ENCODE measurements at regions not wholly inside any gene's neighbourhood (a gene's known extent, or its start where the extent isn't known, plus 50 kb on each side); places are given as distances from the start of the nearest gene placed in this dataset.
"Not testable (repeated sequence)": the region's sequence is repeated elsewhere in the genome, so short reads cannot be mapped to it uniquely, and the experiment has no call there.

GRCh38 chr6:121890307-121890910 lies 455.0 kb downstream of the GJA1 start:
- Histone ChIP-seq H3K9me3 (replicated peaks; ENCODE audit: control insufficient read depth, insufficient read depth, low read length) (no peaks in the 10 kb centered on the region), H3K9ac (ENCODE audit: control insufficient read depth, insufficient read depth, low read length) (no peak overlapping the region), H3K36me3 (ENCODE audit: control insufficient read depth in 2 of 2, insufficient read depth in 2 of 2, low read length in 1 of 2) (no peaks in the 10 kb centered on the region), H3K4me1 (ENCODE audit: control insufficient read depth, insufficient read depth, low read length) (no peaks in the 10 kb centered on the region), H2AFZ (ENCODE audit: control insufficient read depth, low read depth, low read length) (no peak overlapping the region), H3K4me3 (no peak overlapping the region), H3K79me2 (ENCODE audit: control insufficient read depth, insufficient read depth, low read length) (no peaks in the 10 kb centered on the region), H4K20me1 (ENCODE audit: control insufficient read depth, insufficient read depth) (no peaks in the 10 kb centered on the region), H3K27ac (ENCODE audit: control insufficient read depth, insufficient read depth) (no peak overlapping the region), H3K4me2 (ENCODE audit: control insufficient read depth, insufficient read depth) (no peak overlapping the region), H3K27me3 (replicated peaks in 1 of 2; ENCODE audit: control insufficient read depth in 2 of 2, insufficient read depth in 2 of 2, low read length in 1 of 2) (no peaks in the 10 kb centered on the region)
- ChIA-PET POLR2A (no interaction called here), SMC1A (ENCODE audit: uncharacterized antibody, unreplicated experiment) (no interaction called here), CTCF (no interaction called here), RAD21 (ENCODE audit: unreplicated experiment) (no interaction called here)
- FAIRE-seq (no peak), DNase-seq (ENCODE audit: low read depth, low spot score) (no peak), ATAC-seq (no peak)
- WGBS (ENCODE audit: insufficient coverage, insufficient replicate concordance, low lambda C conversion rate, missing lambda C conversion rate) = 34% methylated on average over 2 of the region's 2 CpGs
- TF ChIP-seq ZNF622 (IDR thresholded peaks at IDR 0.05) = no peak
- TF ChIP-seq SIN3A (IDR thresholded peaks at IDR 0.05; ENCODE audit: low read depth, low read length) = no peak
- TF ChIP-seq SPI1 (IDR thresholded peaks at IDR 0.05; ENCODE audit: borderline replicate concordance, insufficient read depth, low read depth, low read length) = no peak
- no peak for TF ChIP-seq SKIL (IDR thresholded peaks at IDR 0.05; ENCODE audit: low read depth, poor library complexity, severe bottlenecking)
- no peak for TF ChIP-seq CHD2 (IDR thresholded peaks at IDR 0.05; ENCODE audit: borderline replicate concordance, low read depth, low read length)
- no peak for TF ChIP-seq POU2F2 (IDR thresholded peaks at IDR 0.05; ENCODE audit: borderline replicate concordance, low read depth, low read length)
- TF ChIP-seq, protein P1, sequence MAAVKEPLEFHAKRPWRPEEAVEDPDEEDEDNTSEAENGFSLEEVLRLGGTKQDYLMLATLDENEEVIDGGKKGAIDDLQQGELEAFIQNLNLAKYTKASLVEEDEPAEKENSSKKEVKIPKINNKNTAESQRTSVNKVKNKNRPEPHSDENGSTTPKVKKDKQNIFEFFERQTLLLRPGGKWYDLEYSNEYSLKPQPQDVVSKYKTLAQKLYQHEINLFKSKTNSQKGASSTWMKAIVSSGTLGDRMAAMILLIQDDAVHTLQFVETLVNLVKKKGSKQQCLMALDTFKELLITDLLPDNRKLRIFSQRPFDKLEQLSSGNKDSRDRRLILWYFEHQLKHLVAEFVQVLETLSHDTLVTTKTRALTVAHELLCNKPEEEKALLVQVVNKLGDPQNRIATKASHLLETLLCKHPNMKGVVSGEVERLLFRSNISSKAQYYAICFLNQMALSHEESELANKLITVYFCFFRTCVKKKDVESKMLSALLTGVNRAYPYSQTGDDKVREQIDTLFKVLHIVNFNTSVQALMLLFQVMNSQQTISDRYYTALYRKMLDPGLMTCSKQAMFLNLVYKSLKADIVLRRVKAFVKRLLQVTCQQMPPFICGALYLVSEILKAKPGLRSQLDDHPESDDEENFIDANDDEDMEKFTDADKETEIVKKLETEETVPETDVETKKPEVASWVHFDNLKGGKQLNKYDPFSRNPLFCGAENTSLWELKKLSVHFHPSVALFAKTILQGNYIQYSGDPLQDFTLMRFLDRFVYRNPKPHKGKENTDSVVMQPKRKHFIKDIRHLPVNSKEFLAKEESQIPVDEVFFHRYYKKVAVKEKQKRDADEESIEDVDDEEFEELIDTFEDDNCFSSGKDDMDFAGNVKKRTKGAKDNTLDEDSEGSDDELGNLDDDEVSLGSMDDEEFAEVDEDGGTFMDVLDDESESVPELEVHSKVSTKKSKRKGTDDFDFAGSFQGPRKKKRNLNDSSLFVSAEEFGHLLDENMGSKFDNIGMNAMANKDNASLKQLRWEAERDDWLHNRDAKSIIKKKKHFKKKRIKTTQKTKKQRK (IDR thresholded peaks at IDR 0.05; ENCODE audit: low read depth, low read length) = no peak
- TF ChIP-seq JUND (IDR thresholded peaks at IDR 0.05; ENCODE audit: low read depth, low read length) = no peak
- in situ Hi-C loops (cut with MboI) (no loop called here), intact Hi-C loops (cut with micrococcal nuclease; ENCODE audit: unreplicated experiment) (no loop called here)
- no TSS peak for BruUV-seq (replicated peaks)

DNA sequence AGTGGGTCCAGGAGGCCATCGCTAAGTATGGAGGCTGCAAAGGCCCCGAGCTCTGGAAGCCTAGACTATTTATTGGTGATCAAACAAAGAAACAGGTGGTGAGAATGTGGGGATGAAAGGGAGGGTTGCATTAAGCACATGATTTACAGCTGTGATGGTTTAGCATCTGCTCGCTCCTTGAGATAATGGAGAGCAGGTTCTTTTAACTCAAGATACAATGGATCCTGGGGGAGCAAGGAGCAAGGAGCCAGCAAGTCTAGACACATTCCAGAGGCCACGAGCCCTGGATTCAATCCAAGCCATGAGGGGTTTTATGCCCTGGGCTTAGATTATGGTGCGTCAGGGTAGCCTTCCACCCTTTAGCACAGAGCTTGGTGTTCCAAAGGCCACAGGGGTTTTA lies 460.3 kb downstream of the GJA1 start:
- H3K27ac ChIP-seq (ENCODE audit: control insufficient read depth, insufficient read depth); H3K79me2 ChIP-seq (ENCODE audit: control insufficient read depth, insufficient read depth, low read length); ATAC-seq; H3K4me1 ChIP-seq (ENCODE audit: control insufficient read depth, insufficient read depth, low read length); H3K4me3 ChIP-seq; in situ Hi-C loops (cut with MboI); BruUV-seq (replicated peaks); H3K9ac ChIP-seq (ENCODE audit: control insufficient read depth, insufficient read depth, low read length); CTCF ChIA-PET; DNase-seq (ENCODE audit: low read depth, low spot score); H4K20me1 ChIP-seq (ENCODE audit: control insufficient read depth, insufficient read depth); H2AFZ ChIP-seq (ENCODE audit: control insufficient read depth, low read depth, low read length); SMC1A ChIA-PET (ENCODE audit: uncharacterized antibody, unreplicated experiment); H3K9me3 ChIP-seq (replicated peaks; ENCODE audit: control insufficient read depth, insufficient read depth, low read length); H3K27me3 ChIP-seq (replicated peaks in 1 of 2; ENCODE audit: control insufficient read depth in 2 of 2, insufficient read depth in 2 of 2, low read length in 1 of 2); H3K36me3 ChIP-seq (ENCODE audit: control insufficient read depth in 2 of 2, insufficient read depth in 2 of 2, low read length in 1 of 2); RAD21 ChIA-PET (ENCODE audit: unreplicated experiment); H3K4me2 ChIP-seq (ENCODE audit: control insufficient read depth, insufficient read depth); POLR2A ChIA-PET; FAIRE-seq; intact Hi-C loops (cut with micrococcal nuclease; ENCODE audit: unreplicated experiment): not testable (repeated sequence)
- 16% methylated on average over 5 of the region's 5 CpGs for WGBS (ENCODE audit: insufficient coverage, insufficient replicate concordance, low lambda C conversion rate, missing lambda C conversion rate)

All from GM12878 (cell line).